HG02870 (cell line): ENCODE measurements at regions not wholly inside any gene's neighbourhood (a gene's known extent, or its start where the extent isn't known, plus 50 kb on each side); places are given as distances from the start of the nearest gene placed in this dataset.

ENCODE experiments used
- ATAC-seq: cut with Tn5 transposase; IDR thresholded peaks from one replicate; pipeline ENCODE4 v1.9.1; 2021; ENCODE audit warnings: mild to moderate bottlenecking, moderate library complexity; ENCODE audit not compliant: unreplicated experiment

GRCh38 chrX:124820738-124821137, 474.4 kb downstream of the SH2D1A start:
- ATAC-seq: no peak

- ATAC-seq: no peak
Observed at GRCh38 chrX:124827258-124827845, 481.0 kb downstream of the SH2D1A start.

GRCh38 chrX:124829930-124830329, 483.6 kb downstream of the SH2D1A start:
- ATAC-seq: no peak

- ATAC-seq: no peak
Observed at GRCh38 chrX:124836786-124837185, 482.9 kb upstream of the TEX13C start.

- ATAC-seq: no peak
Observed at GRCh38 chrX:124842205-124842604, 477.5 kb upstream of the TEX13C start.

GRCh38 chrX:124860736-124861135, 458.9 kb upstream of the TEX13C start:
- no peak for ATAC-seq

- no peak for ATAC-seq
Observed at GRCh38 chrX:124862301-124862700, 457.4 kb upstream of the TEX13C start.

GRCh38 chrX:124863303-124863702, 456.4 kb upstream of the TEX13C start:
- ATAC-seq: no peak

- ATAC-seq: no peak
Observed at GRCh38 chrX:124887572-124887971, 432.1 kb upstream of the TEX13C start.

- no peak for ATAC-seq
Observed at GRCh38 chrX:124895947-124896346, 423.7 kb upstream of the TEX13C start.

GRCh38 chrX:124902953-124903352, 416.7 kb upstream of the TEX13C start:
- ATAC-seq: no peak

GRCh38 chrX:124910611-124911010, 409.1 kb upstream of the TEX13C start:
- ATAC-seq: no peak

- ATAC-seq: no peak
Observed at GRCh38 chrX:124917011-124917410, 402.7 kb upstream of the TEX13C start.

GRCh38 chrX:124925681-124926080, 394.0 kb upstream of the TEX13C start:
- ATAC-seq: no peak

GRCh38 chrX:124931241-124931640, 388.4 kb upstream of the TEX13C start:
- no peak for ATAC-seq

- no peak for ATAC-seq
Observed at GRCh38 chrX:124931958-124932357, 387.7 kb upstream of the TEX13C start.

- ATAC-seq: no peak
Observed at GRCh38 chrX:124938715-124939114, 381.0 kb upstream of the TEX13C start.

- no peak for ATAC-seq
Observed at GRCh38 chrX:124940531-124940930, 379.1 kb upstream of the TEX13C start.

- no peak for ATAC-seq
Observed at GRCh38 chrX:124954402-124954801, 365.3 kb upstream of the TEX13C start.

- ATAC-seq: no peak
Observed at GRCh38 chrX:124960454-124960853, 359.2 kb upstream of the TEX13C start.

- no peak for ATAC-seq
Observed at GRCh38 chrX:124963717-124964116, 356.0 kb upstream of the TEX13C start, which contains the start of gene TENM1. Gene TENM1 (minus strand): TSS chrX:124963817.

GRCh38 chrX:124975456-124975855, 344.2 kb upstream of the TEX13C start:
- ATAC-seq: no peak

- no peak for ATAC-seq
Observed at GRCh38 chrX:124981420-124981819, 338.3 kb upstream of the TEX13C start.
